HG02973 (cell line): ENCODE measurements at regions not wholly inside any gene's neighbourhood (a gene's known extent, or its start where the extent isn't known, plus 50 kb on each side); places are given as distances from the start of the nearest gene placed in this dataset.

Source experiments
- ATAC-seq: cut with Tn5 transposase; IDR thresholded peaks from one replicate; pipeline ENCODE4 v1.9.1; 2021; ENCODE audit warnings: moderate library complexity; ENCODE audit not compliant: unreplicated experiment

DNA sequence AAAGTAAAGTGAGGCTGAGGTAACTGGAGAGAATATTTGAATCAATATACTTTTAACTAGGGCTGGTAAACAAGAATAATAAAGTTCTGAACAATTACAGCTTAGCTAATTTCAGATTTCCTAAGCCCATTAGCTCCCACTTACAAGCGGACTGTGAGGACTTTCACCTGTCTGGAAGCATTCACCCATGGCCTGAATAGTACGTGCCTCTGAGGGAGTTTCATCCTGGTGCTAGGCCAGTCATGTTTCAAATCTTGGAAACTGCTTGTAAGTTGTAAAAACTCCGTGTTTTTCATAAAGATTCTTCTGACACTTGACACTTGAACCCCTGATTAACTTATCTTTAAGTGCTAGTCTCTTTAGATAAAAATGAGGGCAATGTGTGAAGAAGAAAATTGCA, 975.2 kb upstream of the GHITM start:
- no peak for ATAC-seq

DNA sequence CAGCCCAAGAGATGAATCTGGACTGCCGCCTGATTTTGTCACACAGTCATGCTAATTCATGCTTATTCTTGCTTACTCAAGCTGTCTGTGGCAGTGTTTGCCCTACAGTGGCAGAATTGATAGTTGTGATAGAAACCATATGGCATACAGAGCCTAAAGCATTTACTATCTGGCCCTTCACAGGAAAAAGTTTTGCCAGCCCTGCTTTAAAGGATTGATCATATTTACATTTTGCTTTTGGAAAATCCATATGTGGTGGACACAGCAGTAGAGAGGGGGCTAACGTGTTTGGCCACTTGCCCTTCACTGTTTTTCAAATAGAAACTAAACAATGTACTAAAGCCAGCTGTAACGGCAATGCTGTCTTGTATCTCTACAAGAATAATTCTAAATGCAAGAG, 974.0 kb upstream of the GHITM start:
- ATAC-seq: no peak

- ATAC-seq: no peak
Measured at GRCh38 chr10:83166344-83166743, 973.0 kb upstream of the GHITM start.

DNA sequence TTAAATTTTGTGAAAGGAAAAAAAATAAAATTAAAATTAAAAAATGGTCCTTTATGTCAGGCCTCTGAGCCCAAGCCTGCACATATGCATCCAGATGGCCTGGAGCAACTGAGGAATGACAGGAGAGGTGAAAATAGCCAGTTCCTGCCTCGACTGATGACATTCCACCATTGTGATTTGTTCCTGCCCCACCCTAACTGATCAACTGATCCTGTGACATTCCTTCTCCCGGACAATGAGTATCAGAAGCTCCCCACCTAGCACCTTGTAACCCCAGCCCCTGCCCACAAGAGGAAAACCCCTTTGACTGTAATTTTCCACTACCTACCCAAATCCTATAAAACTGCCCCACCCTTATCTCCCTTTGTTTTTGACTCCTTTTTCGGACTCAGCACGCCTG, 972.2 kb upstream of the GHITM start:
- ATAC-seq: no peak

GRCh38 chr10:83176901-83177300, 962.4 kb upstream of the GHITM start:
- no peak for ATAC-seq

DNA sequence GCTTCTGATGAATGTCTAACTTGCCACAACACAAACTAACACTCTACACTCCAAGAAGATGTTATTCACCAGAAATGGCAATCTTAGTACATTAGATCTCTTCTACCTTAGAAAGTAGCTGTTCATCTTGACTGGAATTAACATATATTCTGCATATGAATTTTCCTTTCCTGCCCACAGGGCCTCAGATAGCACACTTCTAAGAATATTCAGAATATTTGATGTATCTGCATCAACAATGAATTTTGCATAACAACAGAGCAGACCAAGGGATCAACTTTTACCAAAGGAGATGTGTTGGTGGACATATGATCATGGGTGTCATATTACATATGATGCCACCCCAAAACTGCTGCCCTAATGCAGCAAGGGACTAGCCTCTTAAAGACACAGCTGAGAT, 960.8 kb upstream of the GHITM start:
- no peak for ATAC-seq

DNA sequence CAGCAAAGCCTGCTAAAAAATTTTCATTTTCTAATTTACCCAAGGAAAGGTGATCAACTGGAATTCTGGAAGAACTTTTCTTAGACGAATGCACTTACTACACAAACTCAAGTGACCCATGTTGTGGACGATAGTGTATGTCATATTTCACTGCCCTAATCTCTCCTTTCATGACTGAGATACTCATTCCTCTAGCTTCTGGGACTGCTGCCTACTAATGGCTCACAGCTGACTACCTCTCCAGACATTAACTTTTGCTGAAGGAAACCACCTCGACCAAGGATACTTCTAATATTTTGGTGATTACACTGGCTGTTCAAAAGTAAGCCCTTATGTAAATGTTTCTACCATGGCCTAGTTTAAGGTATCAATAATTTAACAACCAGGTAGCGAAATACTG, 959.9 kb upstream of the GHITM start:
- no peak for ATAC-seq

DNA sequence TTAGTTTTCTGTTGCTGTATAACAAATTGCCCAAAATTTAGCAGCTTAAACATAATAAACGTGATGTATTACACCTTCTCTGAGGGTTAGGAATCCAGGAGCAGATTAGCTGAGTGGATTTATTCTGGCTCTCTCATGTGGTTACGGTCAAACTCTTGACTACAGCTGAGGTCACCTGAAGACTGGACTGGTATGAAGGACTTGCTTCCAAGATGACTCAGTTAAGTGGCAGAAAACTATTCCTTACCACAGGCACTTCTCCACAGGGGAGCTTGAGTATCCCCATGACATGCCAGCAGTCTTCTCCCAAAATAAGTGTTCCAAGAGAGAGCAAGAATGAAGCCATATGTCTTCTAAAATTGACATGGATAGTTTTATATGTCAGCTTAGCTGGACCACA, 957.2 kb upstream of the GHITM start:
- ATAC-seq: no peak

DNA sequence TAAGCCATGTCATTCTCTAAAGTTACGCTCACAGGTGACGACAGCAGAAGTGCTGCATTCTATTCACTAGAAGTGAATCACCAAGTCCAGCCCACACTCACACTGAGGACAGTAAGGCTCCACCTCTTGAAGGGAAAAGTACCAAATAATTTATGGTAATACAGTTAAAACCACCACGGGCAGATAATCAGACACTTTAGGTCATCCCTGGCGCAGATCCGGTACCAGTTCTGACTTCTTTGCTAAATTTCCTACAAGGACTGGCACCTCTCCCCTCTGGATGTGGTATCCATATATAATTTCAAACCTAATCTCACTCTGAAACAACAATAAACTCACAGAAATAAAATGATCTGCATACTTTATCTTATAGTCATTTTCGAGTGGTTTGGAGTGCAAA, 954.7 kb upstream of the GHITM start:
- no peak for ATAC-seq

GRCh38 chr10:83190614-83191013, 948.7 kb upstream of the GHITM start:
- ATAC-seq: no peak

GRCh38 chr10:83193026-83193425, 946.3 kb upstream of the GHITM start:
- ATAC-seq: no peak

GRCh38 chr10:83195021-83195420, 944.3 kb upstream of the GHITM start:
- ATAC-seq: no peak

DNA sequence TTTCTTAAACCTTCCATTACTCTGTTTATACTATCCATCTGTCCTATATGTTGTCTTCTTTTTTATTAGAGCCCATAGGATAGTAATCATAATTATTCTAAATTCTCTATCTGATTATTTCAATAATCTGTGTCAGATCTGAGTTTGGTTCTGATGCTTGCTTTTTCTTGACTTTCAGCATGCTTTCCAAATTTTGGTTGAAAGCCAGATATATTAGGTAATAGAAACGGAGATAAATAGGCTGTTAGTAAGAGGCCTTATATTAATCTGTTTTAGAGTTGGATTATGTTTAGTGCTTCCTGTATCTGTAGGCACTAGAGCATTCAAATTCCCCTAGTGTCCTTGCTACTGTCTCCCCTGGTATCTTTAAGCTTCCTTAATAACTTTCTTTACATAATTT, 939.9 kb upstream of the GHITM start:
- no peak for ATAC-seq

DNA sequence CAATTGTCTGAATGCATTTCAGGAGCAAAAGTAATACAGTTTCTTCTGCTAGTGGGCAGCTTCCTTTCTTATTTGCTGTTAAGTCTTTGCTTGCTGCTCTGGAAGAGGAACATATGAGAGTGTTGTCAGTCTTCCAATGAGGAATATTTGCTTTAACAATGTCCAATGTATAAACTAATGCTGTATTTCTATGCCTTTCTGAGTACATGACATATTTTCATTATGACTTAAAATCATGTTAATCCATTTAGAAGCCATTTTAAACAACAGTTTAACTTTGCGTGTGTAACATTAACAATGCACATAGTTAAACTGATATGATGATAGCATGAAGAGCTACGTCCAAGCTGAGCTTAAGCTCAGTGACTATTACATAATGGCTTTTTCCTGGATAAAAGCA, 933.4 kb upstream of the GHITM start:
- ATAC-seq: no peak

- ATAC-seq: no peak
Measured at GRCh38 chr10:83212632-83213334, 926.5 kb upstream of the GHITM start.

- no peak for ATAC-seq
Measured at GRCh38 chr10:83214136-83214535, 925.2 kb upstream of the GHITM start.

- ATAC-seq: no peak
Measured at GRCh38 chr10:83218205-83218604, 921.1 kb upstream of the GHITM start.

DNA sequence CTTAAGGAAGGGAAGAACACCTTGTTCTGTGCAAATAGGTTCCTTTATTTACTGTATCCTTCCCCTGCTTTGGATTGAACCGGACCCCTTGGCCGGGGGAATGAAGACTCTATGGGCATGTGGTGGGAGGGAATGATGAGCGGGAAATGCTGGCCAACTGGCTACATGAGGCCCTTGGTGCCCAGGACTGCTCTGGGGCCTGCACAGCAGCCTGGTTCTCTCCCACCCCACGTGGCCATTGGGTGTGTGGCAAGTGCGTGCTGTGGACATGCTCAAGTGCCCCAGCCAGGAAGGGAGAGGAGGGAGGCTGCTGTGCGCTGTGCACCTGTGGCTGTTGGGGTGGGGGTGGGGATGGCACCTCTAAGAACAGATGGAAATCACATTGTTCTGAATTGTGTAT, 917.0 kb upstream of the GHITM start:
- ATAC-seq: no peak

GRCh38 chr10:83222832-83223742, 916.2 kb upstream of the GHITM start:
- ATAC-seq: no peak

DNA sequence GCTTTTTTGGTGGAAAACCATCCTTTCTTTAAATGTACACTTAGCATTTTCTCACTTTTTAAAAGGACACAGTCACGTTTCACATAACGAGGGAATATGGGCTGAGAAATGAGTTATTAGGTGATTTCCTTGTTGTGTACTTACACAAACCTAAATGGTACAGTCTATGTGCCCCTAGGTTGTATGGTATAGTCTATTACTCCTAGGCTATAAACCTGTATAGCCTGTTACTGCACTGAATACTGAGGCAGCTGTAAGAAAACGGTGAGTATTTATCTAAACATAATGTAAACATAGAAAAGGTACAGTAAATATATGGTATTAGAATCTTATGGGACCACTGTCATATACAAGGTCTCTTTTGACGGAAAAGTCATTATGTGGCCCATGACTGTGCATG, 913.5 kb upstream of the GHITM start:
- ATAC-seq: no peak

DNA sequence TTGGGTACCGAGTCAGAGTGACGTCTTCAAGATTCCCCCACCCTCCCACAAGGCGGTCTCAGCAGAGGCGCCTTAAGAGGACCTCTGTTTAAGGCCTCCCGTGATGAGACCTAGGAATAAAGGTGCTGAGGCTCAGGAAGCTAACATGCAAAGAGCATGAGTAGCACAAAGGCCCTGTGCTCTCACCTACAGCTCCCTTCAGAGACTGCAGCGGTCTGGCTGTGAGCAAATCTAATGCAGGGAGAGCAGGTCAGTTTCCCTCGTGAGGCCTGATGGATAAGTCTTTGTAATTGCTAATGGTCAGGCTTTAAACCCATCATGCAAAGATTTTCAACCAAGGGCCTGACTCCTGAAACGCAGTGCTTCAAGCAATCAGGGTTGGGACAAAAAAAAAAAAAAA, 909.3 kb upstream of the GHITM start:
- no peak for ATAC-seq

GRCh38 chr10:83233691-83234090, 905.6 kb upstream of the GHITM start:
- ATAC-seq: no peak
